Natural killer cell (primary cell): ENCODE measurements at regions not wholly inside any gene's neighbourhood (a gene's known extent, or its start where the extent isn't known, plus 50 kb on each side); places are given as distances from the start of the nearest gene placed in this dataset.
"Not testable (repeated sequence)": the region's sequence is repeated elsewhere in the genome, so short reads cannot be mapped to it uniquely, and the experiment has no call there.

Source experiments
- ATAC-seq, 3 donors: fragments of 150-1000 bp in 2 of 3; fragments of 200-7000 bp in 1 of 3; cut with Tn5 transposase; 1 replicate in 1 of 3; 2 replicates in 2 of 3; pipeline ENCODE4 v1.10.0; 2021; ENCODE audit warnings: mild to moderate bottlenecking in 2 of 3, moderate library complexity in 2 of 3
- DNase-seq, 2 donors: peaks; one replicate each; pipeline versions ENCODE4 v3.0.0 to v3.0.0-alpha.2; 2013 to 2021; ENCODE audit warnings: mixed read lengths in 1 of 2
- H3K27ac ChIP-seq: one replicate; pipeline ENCODE4 v1.5.1; 2013; ENCODE audit warnings: mild to moderate bottlenecking, low read length
- H3K27me3 ChIP-seq: one replicate; pipeline ENCODE4 v1.6.1; 2013; ENCODE audit warnings: low read length; ENCODE audit not compliant: control insufficient read depth, insufficient read depth
- H3K36me3 ChIP-seq: one replicate; pipeline ENCODE4 v1.6.1; 2013; ENCODE audit warnings: low read length; ENCODE audit not compliant: control insufficient read depth, insufficient read depth
- H3K4me1 ChIP-seq: one replicate; pipeline ENCODE4 v1.6.1; 2013; ENCODE audit warnings: low read length; ENCODE audit not compliant: control insufficient read depth, insufficient read depth
- H3K4me3 ChIP-seq: one replicate; pipeline ENCODE4 v1.5.1; 2013; ENCODE audit warnings: low read length
- H3K9me3 ChIP-seq: one replicate; pipeline ENCODE4 v1.6.1; 2013; ENCODE audit warnings: low read length; ENCODE audit not compliant: control insufficient read depth, insufficient read depth
- H3K27ac Mint-ChIP-seq, 2 donors: one replicate each; pipeline ENCODE4 v1.8.0; 2022; ENCODE audit warnings: mild to moderate bottlenecking in 2 of 2, mixed read lengths in 2 of 2, moderate library complexity in 1 of 2
- H3K27me3 Mint-ChIP-seq, 2 donors: one replicate each; pipeline ENCODE4 v1.8.0; 2022; ENCODE audit warnings: low read depth in 2 of 2, mixed read lengths in 2 of 2
- H3K36me3 Mint-ChIP-seq: one replicate; pipeline ENCODE4 v1.8.0; 2022; ENCODE audit warnings: mixed read lengths
- H3K4me1 Mint-ChIP-seq, 2 donors: one replicate each; pipeline ENCODE4 v1.8.0; 2022; ENCODE audit warnings: mixed read lengths in 2 of 2
- H3K4me3 Mint-ChIP-seq: one replicate; pipeline ENCODE4 v1.8.0; 2022; ENCODE audit warnings: mild to moderate bottlenecking, moderate library complexity, mixed read lengths
- H3K9me3 Mint-ChIP-seq, 2 donors: one replicate each; pipeline ENCODE4 v1.8.0; 2022; ENCODE audit warnings: mixed read lengths in 2 of 2
- WGBS: methylation state at CpG from one replicate; pipeline ENCODE4 v1.1.7; 2013; ENCODE audit warnings: missing lambda C conversion rate; ENCODE audit not compliant: insufficient coverage; 5-methylcytosine and 5-hydroxymethylcytosine counted together
- intact Hi-C: fragments of 100-400 bp; cut with micrococcal nuclease; formaldehyde crosslinking; loops from one replicate; pipeline ENCODE4 v1.14.2; 2022
- TF ChIP-seq, protein P1 (sequence below): fragments of 200-600 bp; IDR thresholded peaks from one replicate; pipeline ENCODE4 v1.8.0; 2022; ENCODE audit warnings: antibody characterized with exemption

DNA sequence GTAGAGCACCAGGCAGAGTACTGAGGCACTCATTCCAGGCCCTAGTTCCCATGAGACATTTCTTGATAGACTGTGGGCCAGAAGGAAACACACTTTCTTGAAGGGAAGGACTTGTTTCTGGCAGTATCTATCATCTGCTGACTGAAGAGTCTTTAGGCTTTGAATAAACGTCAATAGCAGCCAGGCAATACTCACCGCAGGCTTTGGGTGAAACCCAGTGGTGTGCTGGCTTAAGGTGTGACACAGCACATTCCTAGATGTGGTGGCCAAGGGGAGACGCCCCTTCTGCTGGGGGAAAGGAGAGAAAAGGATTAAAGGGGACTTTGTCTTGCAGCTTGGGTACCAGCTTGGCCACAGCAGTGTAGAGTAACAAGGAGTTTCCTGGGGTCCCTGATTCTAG lies 1039.6 kb downstream of the HACE1 start:
- no peaks in the 10 kb centered on the region for H3K27me3 ChIP-seq
- H3K9me3 ChIP-seq, result peaks cover 5% of the 10 kb centered on the region
- TF ChIP-seq, protein P1, sequence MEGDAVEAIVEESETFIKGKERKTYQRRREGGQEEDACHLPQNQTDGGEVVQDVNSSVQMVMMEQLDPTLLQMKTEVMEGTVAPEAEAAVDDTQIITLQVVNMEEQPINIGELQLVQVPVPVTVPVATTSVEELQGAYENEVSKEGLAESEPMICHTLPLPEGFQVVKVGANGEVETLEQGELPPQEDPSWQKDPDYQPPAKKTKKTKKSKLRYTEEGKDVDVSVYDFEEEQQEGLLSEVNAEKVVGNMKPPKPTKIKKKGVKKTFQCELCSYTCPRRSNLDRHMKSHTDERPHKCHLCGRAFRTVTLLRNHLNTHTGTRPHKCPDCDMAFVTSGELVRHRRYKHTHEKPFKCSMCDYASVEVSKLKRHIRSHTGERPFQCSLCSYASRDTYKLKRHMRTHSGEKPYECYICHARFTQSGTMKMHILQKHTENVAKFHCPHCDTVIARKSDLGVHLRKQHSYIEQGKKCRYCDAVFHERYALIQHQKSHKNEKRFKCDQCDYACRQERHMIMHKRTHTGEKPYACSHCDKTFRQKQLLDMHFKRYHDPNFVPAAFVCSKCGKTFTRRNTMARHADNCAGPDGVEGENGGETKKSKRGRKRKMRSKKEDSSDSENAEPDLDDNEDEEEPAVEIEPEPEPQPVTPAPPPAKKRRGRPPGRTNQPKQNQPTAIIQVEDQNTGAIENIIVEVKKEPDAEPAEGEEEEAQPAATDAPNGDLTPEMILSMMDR, result no peak
- intact Hi-C loops, result no loop called here
- H3K36me3 ChIP-seq, result no peaks in the 10 kb centered on the region
- H3K4me3 ChIP-seq, result no peak overlapping the region
- Mint-ChIP-seq H3K27me3 (no peaks in the 10 kb centered on the region), H3K9me3 (peaks cover 6 to 19% of the 10 kb centered on the region in 2 donors), H3K4me3 (no peak overlapping the region), H3K27ac (no peak overlapping the region), H3K4me1 (no peaks in the 10 kb centered on the region), H3K36me3 (no peaks in the 10 kb centered on the region)
- WGBS, result 54% methylated on average over 3 of the region's 3 CpGs
- H3K27ac ChIP-seq, result no peak overlapping the region
- DNase-seq, result no peak
- no peak for ATAC-seq
- no peaks in the 10 kb centered on the region for H3K4me1 ChIP-seq

DNA sequence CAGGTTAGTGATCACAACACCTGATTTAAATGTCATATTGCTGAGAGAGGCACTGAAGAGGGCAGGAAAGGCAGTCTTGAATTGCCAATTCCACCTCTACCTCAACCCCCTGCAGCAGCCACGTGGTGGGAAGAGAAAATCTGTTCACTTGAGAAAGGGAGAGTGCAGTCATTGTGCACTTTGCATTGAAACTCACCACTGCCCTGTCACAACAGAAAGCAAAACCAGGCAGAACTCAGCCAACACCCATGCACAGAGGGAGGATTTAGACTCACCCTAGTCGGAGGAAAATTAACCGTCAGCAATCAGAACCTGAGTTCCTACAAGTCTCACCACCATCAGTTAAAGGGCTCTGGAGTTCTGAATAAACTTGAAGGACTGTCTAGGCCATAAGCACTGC lies 1040.2 kb downstream of the HACE1 start:
- no peak overlapping the region for H3K4me3 Mint-ChIP-seq
- H3K27me3 ChIP-seq, result no peaks in the 10 kb centered on the region
- H3K36me3 ChIP-seq, result no peaks in the 10 kb centered on the region
- ATAC-seq (no peak), DNase-seq (no peak)
- TF ChIP-seq, protein P1, result no peak
- intact Hi-C loops, result no loop called here
- peaks cover 6 to 20% of the 10 kb centered on the region in 2 donors for H3K9me3 Mint-ChIP-seq
- H3K4me1 ChIP-seq, result no peaks in the 10 kb centered on the region
- no peak overlapping the region for H3K27ac Mint-ChIP-seq
- no peaks in the 10 kb centered on the region for H3K27me3 Mint-ChIP-seq
- no peak overlapping the region for H3K27ac ChIP-seq
- no peak overlapping the region for H3K4me3 ChIP-seq
- no peaks in the 10 kb centered on the region for H3K36me3 Mint-ChIP-seq
- WGBS, result 46% methylated on average over 2 of the region's 3 CpGs
- peaks cover 5% of the 10 kb centered on the region for H3K9me3 ChIP-seq
- H3K4me1 Mint-ChIP-seq, result no peaks in the 10 kb centered on the region

DNA sequence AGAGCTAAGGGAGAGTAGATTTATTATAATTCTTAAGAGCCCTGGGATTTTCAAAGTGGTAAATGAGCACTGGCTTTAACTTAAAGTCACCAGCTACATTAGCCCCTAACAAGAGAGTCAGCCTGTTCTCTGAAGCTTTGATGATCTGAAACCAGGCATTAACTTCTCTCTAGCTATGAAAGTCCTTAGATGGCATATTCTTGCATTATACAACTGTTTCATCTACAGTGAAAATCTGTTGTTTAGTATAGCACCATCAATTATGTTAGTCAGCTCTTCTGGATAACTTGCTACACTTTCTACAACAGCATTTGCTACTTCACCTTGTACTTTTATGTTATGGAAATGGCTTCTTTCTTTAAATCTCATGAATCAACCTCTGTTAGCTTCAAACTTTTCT lies 1046.7 kb downstream of the HACE1 start:
- intact Hi-C loops, result no loop called here
- Mint-ChIP-seq H3K4me3 (no peak overlapping the region), H3K4me1 (no peaks in the 10 kb centered on the region), H3K27ac (no peak overlapping the region), H3K27me3 (no peaks in the 10 kb centered on the region), H3K9me3 (peaks cover 7 to 17% of the 10 kb centered on the region in 2 donors), H3K36me3 (no peaks in the 10 kb centered on the region)
- Histone ChIP-seq H3K9me3 (no peaks in the 10 kb centered on the region), H3K4me3 (no peak overlapping the region), H3K36me3 (no peaks in the 10 kb centered on the region), H3K27me3 (no peaks in the 10 kb centered on the region), H3K4me1 (no peaks in the 10 kb centered on the region), H3K27ac (no peak overlapping the region)
- ATAC-seq (no peak), DNase-seq (no peak)
- TF ChIP-seq, protein P1, result no peak

DNA sequence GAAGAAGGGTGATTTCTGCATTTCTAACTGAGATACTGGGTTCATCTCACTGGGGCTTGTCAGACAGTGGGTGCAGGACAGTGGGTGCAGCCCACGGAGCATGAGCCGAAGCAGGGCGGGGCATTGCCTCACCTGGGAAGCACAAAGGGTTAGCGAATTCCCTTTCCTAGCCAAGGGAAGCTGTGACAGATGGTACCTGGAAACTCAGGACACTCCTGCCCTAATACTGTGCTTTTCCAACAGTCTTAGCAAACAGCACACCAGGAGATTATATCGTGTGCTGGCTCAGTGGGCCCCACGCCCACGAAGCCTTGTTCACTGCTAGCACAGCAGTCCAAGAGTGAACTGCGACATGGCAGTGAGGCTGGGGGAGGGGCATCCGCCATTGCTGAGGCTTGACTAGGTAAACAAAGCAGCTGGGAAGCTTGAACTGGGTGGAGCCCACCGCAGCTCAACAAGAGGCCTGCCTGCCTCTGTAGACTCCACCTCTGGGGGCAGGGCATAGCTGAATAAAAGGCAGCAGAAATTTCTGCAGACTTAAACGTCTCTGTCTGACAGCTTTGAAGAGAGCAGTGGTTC lies 1057.7 kb downstream of the HACE1 start:
- H3K4me3 ChIP-seq, H3K27me3 ChIP-seq, H3K4me1 ChIP-seq, H3K27ac Mint-ChIP-seq, H3K27me3 Mint-ChIP-seq, DNase-seq, H3K4me1 Mint-ChIP-seq, ATAC-seq, H3K9me3 ChIP-seq, H3K36me3 ChIP-seq, H3K27ac ChIP-seq, intact Hi-C loops, H3K4me3 Mint-ChIP-seq, H3K36me3 Mint-ChIP-seq: not testable (repeated sequence)
- 84% methylated on average over 11 of the region's 11 CpGs for WGBS
- peaks cover 7 to 14% of the 10 kb centered on the region in 2 donors for H3K9me3 Mint-ChIP-seq
